ENCODE measurements at regions not wholly inside any gene's neighbourhood (a gene's known extent, or its start where the extent isn't known, plus 50 kb on each side); places are given as distances from the start of the nearest gene placed in this dataset.
"Not testable (repeated sequence)": the region's sequence is repeated elsewhere in the genome, so short reads cannot be mapped to it uniquely, and the experiment has no call there.

DNA sequence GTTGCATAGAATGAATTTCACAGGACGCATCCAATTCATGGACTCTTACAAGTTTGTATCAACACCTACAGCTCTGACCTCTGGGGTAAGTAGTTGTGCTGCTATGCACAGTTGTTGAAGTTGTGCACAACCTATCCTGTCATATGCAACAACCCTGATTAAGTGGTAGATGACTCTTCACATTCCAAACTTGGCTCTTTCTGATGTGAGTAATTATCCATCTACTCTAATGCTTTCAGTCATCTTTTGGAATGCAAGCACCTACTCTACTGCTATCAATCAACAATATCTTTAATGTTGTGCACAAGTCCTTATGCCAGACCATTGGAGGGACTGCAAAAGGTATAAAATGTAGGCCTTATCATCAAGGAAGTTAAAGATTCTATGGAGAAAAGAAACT lies 921.4 kb downstream of the MCTP2 start:
- H3K9me1 ChIP-seq (ENCODE audit: control insufficient read depth, extremely low read depth, insufficient read depth, low read length), result no peaks in the 10 kb centered on the region
- DNase-seq (ENCODE audit: low read depth, low spot score), result no peak

DNA sequence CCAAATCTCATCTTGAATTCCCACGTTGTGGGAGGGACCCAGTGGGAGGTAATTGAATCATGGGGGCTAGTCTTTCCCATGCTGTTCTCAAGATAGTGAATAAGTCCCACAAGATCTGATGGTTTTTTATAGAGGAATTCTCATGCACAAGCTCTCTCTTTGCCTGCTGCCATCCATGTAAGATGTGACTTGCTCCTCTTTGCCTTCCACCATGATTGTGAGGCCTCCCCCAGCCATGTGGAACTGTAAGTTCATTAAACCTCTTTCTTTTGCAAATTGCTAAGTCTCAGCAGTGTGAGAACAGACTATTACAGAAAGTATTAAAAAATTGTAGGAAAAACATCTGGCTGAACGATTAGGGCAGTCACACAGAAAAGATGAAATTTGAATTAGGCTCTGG lies 921.8 kb downstream of the MCTP2 start:
- H4K20me1 ChIP-seq (ENCODE audit: control insufficient read depth, extremely low read depth, insufficient read depth, low read length); H3K4me1 ChIP-seq (ENCODE audit: control insufficient read depth, extremely low read depth, insufficient read depth, low read length); H3K9me3 ChIP-seq (ENCODE audit: control insufficient read depth, low read depth, low read length); dilution Hi-C loops (cut with MboI; ENCODE audit: extremely low pct_ligation_motif_present, low sequenced_read_pairs); H3K27me3 ChIP-seq (ENCODE audit: control insufficient read depth, extremely low read depth, insufficient read depth, low read length); DNase-seq (ENCODE audit: low read depth, low spot score); H3K4me3 ChIP-seq (ENCODE audit: control insufficient read depth in 2 of 3, extremely low read depth in 1 of 3, insufficient read depth in 2 of 3, low read depth in 1 of 3, low read length in 3 of 3); H3K36me3 ChIP-seq (ENCODE audit: control insufficient read depth in 2 of 2, extremely low read depth in 1 of 2, insufficient read depth in 2 of 2, low read length in 2 of 2); H3K9me1 ChIP-seq (ENCODE audit: control insufficient read depth, extremely low read depth, insufficient read depth, low read length); H2AFZ ChIP-seq (ENCODE audit: control insufficient read depth, low read length); H3K4me2 ChIP-seq (ENCODE audit: control insufficient read depth, extremely low read depth, insufficient read depth, low read depth, low read length); H3K79me2 ChIP-seq (ENCODE audit: control insufficient read depth, insufficient read depth, low read length); FAIRE-seq; H3K9ac ChIP-seq (ENCODE audit: control insufficient read depth, extremely low read depth, insufficient read depth, low read length); H3K27ac ChIP-seq (ENCODE audit: control insufficient read depth, insufficient read depth, low read length): not testable (repeated sequence)

More for the DNA sequence above, 921.4 kb downstream of the MCTP2 start:
- no peak overlapping the region for H3K9ac ChIP-seq (ENCODE audit: control insufficient read depth, extremely low read depth, insufficient read depth, low read length)
- FAIRE-seq, result no peak
- H2AFZ ChIP-seq (ENCODE audit: control insufficient read depth, low read length), result no peak overlapping the region
- H3K27ac ChIP-seq (ENCODE audit: control insufficient read depth, insufficient read depth, low read length), result no peak overlapping the region
- no peak overlapping the region for H3K4me2 ChIP-seq (ENCODE audit: control insufficient read depth, extremely low read depth, insufficient read depth, low read depth, low read length)
- H4K20me1 ChIP-seq (ENCODE audit: control insufficient read depth, extremely low read depth, insufficient read depth, low read length), result no peaks in the 10 kb centered on the region
- H3K9me3 ChIP-seq (ENCODE audit: control insufficient read depth, low read depth, low read length), result no peaks in the 10 kb centered on the region
- H3K4me3 ChIP-seq (ENCODE audit: control insufficient read depth in 2 of 3, extremely low read depth in 1 of 3, insufficient read depth in 2 of 3, low read depth in 1 of 3, low read length in 3 of 3), result no peak overlapping the region
- no peaks in the 10 kb centered on the region for H3K36me3 ChIP-seq (ENCODE audit: control insufficient read depth in 2 of 2, extremely low read depth in 1 of 2, insufficient read depth in 2 of 2, low read length in 2 of 2)
- H3K79me2 ChIP-seq (ENCODE audit: control insufficient read depth, insufficient read depth, low read length), result no peaks in the 10 kb centered on the region
- TF ChIP-seq EZH2 (IDR thresholded peaks at IDR 0.05; ENCODE audit: low read length), result no peak
- TF ChIP-seq, protein P1, sequence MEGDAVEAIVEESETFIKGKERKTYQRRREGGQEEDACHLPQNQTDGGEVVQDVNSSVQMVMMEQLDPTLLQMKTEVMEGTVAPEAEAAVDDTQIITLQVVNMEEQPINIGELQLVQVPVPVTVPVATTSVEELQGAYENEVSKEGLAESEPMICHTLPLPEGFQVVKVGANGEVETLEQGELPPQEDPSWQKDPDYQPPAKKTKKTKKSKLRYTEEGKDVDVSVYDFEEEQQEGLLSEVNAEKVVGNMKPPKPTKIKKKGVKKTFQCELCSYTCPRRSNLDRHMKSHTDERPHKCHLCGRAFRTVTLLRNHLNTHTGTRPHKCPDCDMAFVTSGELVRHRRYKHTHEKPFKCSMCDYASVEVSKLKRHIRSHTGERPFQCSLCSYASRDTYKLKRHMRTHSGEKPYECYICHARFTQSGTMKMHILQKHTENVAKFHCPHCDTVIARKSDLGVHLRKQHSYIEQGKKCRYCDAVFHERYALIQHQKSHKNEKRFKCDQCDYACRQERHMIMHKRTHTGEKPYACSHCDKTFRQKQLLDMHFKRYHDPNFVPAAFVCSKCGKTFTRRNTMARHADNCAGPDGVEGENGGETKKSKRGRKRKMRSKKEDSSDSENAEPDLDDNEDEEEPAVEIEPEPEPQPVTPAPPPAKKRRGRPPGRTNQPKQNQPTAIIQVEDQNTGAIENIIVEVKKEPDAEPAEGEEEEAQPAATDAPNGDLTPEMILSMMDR (optimal IDR thresholded peaks at IDR 0.05 in 1 of 3, IDR thresholded peaks at IDR 0.05 in 1 of 3, conservative IDR thresholded peaks at IDR 0.05 in 1 of 3; ENCODE audit: extremely low read depth in 1 of 3, insufficient read depth in 2 of 3, low read length in 3 of 3), result no peak
- no peaks in the 10 kb centered on the region for H3K27me3 ChIP-seq (ENCODE audit: control insufficient read depth, extremely low read depth, insufficient read depth, low read length)
- dilution Hi-C loops (cut with MboI; ENCODE audit: extremely low pct_ligation_motif_present, low sequenced_read_pairs), result no loop called here
- H3K4me1 ChIP-seq (ENCODE audit: control insufficient read depth, extremely low read depth, insufficient read depth, low read length), result no peaks in the 10 kb centered on the region

DNA sequence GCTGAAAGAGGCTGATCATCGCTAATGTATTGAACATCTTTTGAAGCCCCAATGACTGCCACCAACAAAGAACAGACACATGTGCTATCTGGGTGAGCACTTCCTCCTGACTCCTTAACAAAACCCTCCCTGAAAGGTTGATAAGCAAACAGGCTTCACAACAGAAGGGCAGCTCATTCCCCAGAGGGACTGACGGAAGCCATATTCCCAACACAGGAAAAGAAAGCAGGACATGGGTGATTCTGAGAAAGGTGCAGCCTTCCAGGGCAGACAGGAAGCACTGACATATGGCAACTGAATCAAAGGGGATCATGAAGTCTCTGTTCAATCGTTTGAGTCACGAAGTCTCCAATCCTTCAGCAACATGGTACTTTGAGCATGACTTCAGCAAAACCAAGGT lies 929.0 kb downstream of the MCTP2 start:
- TF ChIP-seq EZH2 (IDR thresholded peaks at IDR 0.05; ENCODE audit: low read length), result no peak
- TF ChIP-seq, protein P1 (optimal IDR thresholded peaks at IDR 0.05 in 1 of 3, IDR thresholded peaks at IDR 0.05 in 1 of 3, conservative IDR thresholded peaks at IDR 0.05 in 1 of 3; ENCODE audit: extremely low read depth in 1 of 3, insufficient read depth in 2 of 3, low read length in 3 of 3), result no peak
- Histone ChIP-seq H3K4me1 (ENCODE audit: control insufficient read depth, extremely low read depth, insufficient read depth, low read length) (no peaks in the 10 kb centered on the region), H3K9ac (ENCODE audit: control insufficient read depth, extremely low read depth, insufficient read depth, low read length) (no peak overlapping the region), H3K36me3 (ENCODE audit: control insufficient read depth in 2 of 2, extremely low read depth in 1 of 2, insufficient read depth in 2 of 2, low read length in 2 of 2) (no peaks in the 10 kb centered on the region), H3K4me2 (ENCODE audit: control insufficient read depth, extremely low read depth, insufficient read depth, low read depth, low read length) (no peak overlapping the region), H3K9me3 (ENCODE audit: control insufficient read depth, low read depth, low read length) (no peaks in the 10 kb centered on the region), H3K79me2 (ENCODE audit: control insufficient read depth, insufficient read depth, low read length) (no peaks in the 10 kb centered on the region), H3K9me1 (ENCODE audit: control insufficient read depth, extremely low read depth, insufficient read depth, low read length) (no peaks in the 10 kb centered on the region), H3K27ac (ENCODE audit: control insufficient read depth, insufficient read depth, low read length) (no peak overlapping the region), H3K4me3 (ENCODE audit: control insufficient read depth in 2 of 3, extremely low read depth in 1 of 3, insufficient read depth in 2 of 3, low read depth in 1 of 3, low read length in 3 of 3) (no peak overlapping the region), H4K20me1 (ENCODE audit: control insufficient read depth, extremely low read depth, insufficient read depth, low read length) (no peaks in the 10 kb centered on the region), H2AFZ (ENCODE audit: control insufficient read depth, low read length) (no peak overlapping the region), H3K27me3 (ENCODE audit: control insufficient read depth, extremely low read depth, insufficient read depth, low read length) (no peaks in the 10 kb centered on the region)
- FAIRE-seq, result no peak
- DNase-seq (ENCODE audit: low read depth, low spot score), result no peak
- dilution Hi-C loops (cut with MboI; ENCODE audit: extremely low pct_ligation_motif_present, low sequenced_read_pairs), result no loop called here

Measured in keratinocyte (primary cell).